NB4 (cell line): ENCODE measurements at regions not wholly inside any gene's neighbourhood (a gene's known extent, or its start where the extent isn't known, plus 50 kb on each side); places are given as distances from the start of the nearest gene placed in this dataset.

Experiments used
- CTCF ChIP-seq: IDR thresholded peaks from one replicate; pipeline ENCODE4 v1.5.1; 2012; ENCODE audit warnings: low read depth, low read length
- MAX ChIP-seq: IDR thresholded peaks from 2 replicates; pipeline ENCODE4 v1.6.1; 2011; ENCODE audit warnings: low read depth, low read length
- MYC ChIP-seq: IDR thresholded peaks from 2 replicates; pipeline ENCODE4 v1.6.1; 2011; ENCODE audit warnings: low read depth, low read length
- POLR2A ChIP-seq: IDR thresholded peaks from 2 replicates; pipeline ENCODE4 v1.6.1; 2011; ENCODE audit warnings: mild to moderate bottlenecking; ENCODE audit not compliant: insufficient read length; ENCODE audit errors: extremely low read depth

DNA sequence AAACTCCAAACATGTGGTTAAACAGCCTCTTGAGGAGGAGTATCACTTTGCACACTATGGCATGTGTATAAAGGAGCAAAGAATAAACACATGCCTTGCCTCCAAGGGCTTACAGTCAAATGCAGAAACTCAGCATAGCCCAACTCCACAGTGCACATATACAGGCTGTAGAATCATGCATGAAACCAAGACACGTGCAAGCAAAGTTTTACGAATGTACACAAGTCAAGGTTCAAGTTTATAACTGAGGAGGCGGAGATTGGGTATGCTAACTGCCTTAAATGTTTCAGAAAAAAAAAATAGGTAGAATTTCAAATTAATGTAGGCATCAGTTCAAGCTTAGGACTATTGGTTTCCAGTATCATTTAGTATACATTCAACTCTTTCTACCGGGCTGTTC lies 321.1 kb downstream of the SOX9 start:
- TF ChIP-seq POLR2A (no peak), CTCF (no peak), MYC (no peak), MAX (no peak)
